GM19043 (cell line): ENCODE measurements at regions not wholly inside any gene's neighbourhood (a gene's known extent, or its start where the extent isn't known, plus 50 kb on each side); places are given as distances from the start of the nearest gene placed in this dataset.
"Not testable (repeated sequence)": the region's sequence is repeated elsewhere in the genome, so short reads cannot be mapped to it uniquely, and the experiment has no call there.

Experiments used
- ATAC-seq: cut with Tn5 transposase; IDR thresholded peaks from one replicate; pipeline ENCODE4 v1.9.1; 2021; ENCODE audit warnings: low read depth; ENCODE audit not compliant: unreplicated experiment

DNA sequence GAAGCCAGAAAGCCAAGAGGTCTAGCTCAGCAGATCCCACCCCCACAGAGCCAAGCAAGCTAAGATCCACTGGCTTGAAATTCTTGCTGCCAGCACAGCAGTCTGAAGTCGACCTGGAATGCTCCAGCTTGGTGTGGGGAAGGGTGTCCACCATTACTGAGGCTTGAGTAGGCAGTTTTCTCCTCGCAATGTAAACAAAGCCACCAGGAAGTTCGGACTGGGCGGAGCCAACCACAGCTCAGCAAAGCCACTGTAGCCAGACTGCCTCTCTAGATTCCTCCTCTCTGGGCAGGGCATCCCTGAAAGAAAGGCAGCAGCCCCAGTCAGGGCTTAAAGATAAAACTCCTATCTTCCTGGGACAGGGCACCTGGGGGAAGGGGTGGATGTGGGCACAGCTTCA, 495.0 kb upstream of the GYPC start:
- not testable (repeated sequence) for ATAC-seq

DNA sequence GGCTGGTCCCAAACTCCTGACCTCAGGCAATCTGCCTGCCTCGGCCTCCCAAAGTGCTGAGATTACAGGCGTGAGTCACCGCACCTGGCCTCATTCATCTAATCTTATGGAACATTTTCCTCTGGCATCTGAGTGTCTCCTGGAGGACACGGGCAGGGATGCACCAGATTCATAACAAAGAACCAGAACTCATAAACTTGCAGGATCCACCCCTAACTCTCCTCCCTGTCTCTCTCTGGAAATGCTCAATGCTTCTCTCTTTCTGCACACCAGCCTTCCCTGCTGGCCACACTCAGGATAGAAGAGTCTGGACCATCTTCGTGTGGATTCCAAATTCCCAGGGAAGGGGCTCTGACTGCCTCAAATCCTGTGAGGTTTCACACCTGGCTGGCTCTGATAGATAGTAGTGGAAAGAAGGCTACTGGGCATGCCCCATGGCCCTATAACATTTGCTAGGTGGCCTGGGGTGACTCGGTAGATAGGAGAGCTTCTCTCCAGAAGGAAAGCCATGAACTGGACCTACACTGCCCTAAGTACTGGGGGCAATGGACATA, 483.2 kb upstream of the GYPC start:
- ATAC-seq: no peak

DNA sequence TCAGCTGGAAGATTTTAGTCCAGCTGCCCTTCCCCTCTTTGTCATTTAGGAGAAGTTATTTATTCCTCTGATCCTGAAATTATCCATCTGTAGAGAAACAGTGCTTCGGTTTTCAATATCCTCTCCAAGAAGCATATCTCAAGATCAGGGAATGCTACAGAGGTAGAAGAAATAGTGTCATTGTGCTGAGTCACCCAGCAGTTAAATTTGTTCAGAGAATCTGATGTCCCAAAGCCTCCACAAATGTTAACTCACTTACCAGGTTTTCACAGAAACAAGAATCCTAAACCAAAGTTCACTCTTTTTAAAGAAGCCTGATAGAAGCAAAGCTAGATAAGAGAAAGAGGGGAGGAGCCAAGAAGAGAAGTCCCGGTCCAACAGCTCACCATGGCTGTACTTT, 480.7 kb upstream of the GYPC start:
- ATAC-seq: no peak

DNA sequence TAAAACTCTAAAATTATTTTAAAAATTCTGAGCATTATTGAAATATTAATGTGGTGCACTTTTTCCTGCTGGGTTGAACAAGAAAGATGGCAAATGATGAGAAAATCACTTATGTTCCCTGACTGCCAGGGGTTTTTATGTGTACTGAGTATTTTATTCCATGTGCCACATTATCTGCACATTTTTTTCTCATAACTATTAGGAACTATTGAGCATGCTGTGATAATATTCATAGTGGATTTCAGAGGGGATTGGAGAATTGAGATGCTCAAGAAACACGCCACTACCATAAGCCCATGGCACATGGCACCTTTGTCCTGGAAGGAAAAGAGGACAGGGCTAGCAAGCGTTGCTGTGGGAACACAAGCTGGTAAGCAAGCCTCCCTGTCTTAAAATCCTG, 478.5 kb upstream of the GYPC start:
- no peak for ATAC-seq

DNA sequence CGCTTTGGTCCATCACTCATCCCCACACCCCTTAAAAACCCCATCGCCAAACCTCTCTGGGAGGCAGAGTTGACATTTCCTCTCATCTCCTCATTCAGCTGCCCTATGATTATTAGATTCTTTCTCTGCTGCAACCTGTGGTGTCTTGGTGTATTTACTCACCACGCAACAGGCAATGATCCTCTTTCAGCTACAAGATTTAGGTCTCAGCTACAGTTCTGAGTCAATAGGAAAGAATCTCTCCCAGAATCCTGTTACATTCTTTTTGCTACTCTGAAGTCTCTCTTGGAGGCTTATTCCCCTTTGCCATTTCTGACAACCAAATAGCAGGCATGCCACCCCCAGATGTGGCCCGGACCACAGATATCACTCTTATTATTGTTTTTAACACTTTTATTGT, 468.3 kb upstream of the GYPC start:
- ATAC-seq: no peak

DNA sequence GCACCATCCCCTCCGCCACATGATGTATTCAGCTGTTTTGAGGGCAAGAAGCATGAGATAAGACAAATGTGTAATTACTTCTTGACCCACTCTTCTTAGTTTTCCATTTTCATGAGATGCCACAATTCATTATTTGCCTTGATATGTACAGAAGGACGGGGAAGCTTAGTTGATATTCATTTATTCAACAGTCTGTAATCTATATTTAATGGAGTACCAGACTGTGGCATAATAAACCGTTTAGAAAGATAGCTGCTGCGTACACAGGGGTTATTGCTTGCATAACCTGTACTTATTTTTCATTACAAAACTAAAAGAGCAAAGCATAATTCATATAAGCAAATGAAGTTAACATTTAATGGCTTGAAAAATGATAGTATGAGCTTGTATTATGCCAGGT, 466.4 kb upstream of the GYPC start:
- no peak for ATAC-seq

DNA sequence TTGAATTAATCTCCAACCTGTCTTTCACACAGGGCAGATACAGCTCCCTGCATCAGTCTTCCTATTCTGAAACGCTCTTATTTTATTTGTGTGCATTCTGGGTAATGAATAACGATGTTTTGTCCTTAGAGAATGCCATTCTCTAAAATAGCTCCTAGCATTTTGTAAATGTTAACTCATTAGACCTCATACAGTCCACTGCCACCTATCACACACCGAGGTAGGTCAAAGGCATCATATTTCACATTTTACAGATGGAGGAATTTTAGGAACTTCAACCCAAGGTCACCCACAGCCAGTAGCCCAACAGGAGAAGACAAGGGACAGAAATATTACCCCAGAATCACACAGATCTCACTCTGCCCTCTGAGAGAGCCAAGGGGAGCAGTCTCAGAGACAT, 455.4 kb upstream of the GYPC start:
- no peak for ATAC-seq

DNA sequence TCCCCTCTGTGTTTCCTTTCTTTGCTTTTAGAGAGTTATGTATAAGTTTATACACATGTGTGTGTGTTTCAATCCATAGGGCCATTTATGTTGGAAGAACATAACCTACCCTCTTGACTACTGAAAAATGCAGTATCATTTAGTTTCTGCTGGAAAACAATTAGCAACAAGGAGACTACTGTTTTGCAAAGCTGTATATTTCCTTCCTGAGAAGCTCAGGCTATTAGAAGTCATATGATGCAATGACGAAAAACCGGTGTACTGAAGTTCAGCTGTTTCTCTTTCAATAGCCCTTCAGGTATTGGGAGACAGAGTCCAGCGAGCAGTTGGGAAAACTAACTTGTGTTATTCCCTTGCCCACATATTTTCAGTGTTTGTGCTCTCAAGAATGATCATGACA, 447.7 kb upstream of the GYPC start:
- ATAC-seq: no peak

DNA sequence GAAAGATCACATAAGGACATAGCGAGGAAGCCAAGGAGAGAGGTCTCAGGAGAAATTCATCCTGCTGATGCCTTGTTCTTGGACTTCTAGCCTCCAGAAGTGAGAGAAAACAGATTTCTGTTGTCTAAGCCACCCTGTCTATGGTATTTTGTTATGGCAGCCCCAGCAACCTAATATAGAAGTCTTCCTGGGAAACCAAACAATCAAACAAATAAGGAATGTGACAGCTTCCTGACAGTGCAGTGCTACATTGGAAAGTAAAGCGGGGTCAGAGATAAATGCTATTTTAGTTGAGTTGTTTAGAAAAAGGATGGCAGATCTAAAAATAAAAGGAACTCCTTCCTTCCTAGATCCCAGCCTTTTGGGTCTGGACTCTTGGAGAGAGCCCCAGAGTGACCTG, 443.2 kb upstream of the GYPC start:
- no peak for ATAC-seq

DNA sequence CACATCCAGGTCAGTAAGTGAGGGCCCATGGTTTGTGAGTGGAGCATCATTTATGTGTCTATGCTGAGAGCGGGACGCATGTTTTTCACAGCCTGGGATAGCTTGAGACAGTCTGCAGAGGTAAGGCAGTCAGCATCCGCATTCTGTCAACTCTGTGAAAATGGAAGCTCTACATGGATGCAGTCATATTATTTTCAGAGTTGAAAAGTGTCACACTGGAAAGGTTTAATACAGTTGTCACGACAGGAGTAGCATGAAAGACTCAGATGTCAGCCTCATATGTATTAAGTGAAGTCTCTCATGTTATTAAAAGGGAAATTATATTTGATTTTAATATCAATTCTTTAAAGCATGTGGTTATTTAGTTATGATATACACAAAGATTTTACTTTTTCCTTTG, 436.9 kb upstream of the GYPC start:
- no peak for ATAC-seq

DNA sequence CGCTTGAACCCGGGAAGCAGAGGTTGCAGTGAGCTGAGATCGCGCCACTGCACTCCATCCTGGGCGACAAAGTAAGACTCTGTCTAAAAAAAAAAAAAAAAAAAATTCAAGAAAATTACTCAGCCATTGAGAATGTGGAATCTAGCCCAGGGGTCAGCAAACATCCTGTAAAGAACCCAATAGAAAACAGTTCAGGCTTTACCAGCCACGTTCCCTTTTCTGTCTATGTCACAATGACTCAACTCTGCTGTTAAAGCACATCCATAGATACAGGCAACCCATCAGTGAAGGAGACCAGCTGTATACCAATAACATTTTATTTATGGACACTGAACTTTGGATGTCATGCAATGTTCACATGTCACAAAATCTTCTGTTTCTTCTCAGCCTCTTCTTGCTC, 435.6 kb upstream of the GYPC start:
- no peak for ATAC-seq

DNA sequence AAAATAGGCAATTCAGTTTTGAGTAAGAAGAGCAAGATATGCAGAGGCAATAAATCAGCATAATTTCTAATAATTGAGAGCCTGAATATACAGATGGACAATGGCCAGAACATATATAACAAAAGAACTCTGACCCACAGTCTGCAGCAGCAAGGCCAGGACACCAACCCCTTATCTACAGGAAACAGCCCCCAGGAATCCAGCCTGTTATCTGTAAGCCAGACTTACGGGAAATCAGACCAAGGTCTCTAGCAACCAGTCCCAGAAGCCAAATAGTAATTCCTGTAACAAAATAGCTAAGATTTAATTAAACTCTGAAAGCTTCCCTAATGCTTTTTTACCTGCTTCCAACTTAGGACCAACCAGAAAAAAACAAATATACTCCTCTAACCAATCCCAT, 434.5 kb upstream of the GYPC start:
- ATAC-seq: no peak

DNA sequence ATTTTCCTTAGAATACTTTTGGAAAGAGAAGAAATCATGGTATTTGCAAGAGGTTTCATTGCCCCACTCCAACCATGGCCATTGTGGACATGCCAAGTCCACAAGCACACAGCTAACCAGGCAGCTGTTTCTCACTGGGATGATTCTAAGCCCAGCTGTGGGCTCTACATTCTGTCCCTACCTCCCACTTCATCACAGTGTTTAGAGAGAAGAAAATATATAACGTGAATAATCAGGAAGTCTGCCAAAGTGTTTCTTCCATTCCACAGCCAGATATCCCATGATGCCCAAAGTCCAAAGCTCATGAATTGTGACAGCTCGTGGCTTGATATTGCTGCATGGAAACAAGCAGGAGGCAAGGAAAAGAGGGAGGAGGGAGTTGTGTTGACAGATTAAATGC, 433.7 kb upstream of the GYPC start:
- ATAC-seq: no peak

DNA sequence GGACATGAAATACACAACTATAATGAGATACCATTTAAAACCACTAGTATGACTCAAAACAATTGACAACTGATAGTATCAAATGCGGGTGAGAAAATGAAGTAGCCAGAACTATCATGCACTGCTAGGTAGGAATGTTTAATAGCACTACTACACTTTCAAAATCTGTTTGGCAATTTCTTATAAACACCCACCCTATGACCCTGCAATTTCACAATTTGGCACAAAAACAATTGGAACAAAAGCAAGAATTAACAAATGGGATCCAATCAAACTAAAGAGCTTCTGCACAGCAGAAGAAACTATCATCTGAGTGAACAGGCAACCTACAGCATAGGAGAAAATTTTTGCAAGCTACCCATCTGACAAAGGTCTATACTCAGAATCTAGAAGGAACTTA, 431.2 kb upstream of the GYPC start:
- ATAC-seq: no peak

DNA sequence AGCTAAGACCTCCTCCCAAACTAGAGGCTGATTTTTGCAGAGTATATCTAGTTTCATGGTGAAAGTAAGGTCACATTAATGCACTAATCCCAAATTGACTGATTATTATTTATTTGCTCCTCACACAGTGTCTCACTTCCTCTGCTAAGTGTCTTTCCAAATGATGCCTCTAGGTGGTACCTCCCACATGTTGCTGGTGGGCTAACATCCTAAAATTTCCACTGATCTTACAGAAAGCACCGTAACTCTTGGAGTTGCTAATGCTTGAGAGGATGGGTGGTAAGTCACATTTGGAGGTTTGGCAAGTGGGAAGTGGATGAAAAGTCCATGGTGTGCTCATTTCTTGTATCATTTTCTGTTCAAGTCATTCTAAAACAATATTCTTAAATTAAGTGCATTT, 428.7 kb upstream of the GYPC start:
- no peak for ATAC-seq

DNA sequence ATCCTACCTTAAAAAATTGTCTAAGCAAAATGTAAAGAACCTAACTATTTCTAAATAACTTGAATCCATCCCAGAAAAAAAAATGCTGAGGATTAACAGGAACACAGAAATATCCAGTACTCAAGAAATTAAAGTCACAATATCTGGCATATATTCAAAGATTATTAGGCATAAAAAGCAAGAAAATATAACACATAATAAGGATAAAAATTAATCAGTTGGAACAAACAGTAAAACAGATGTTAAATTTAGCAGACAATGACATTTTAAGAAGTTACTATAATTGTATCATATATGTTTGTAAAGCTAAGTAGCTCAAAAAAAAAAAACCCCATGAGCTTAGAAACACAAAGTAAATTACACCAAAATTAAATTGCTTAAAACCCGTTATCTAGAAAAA, 427.4 kb upstream of the GYPC start:
- ATAC-seq: no peak

DNA sequence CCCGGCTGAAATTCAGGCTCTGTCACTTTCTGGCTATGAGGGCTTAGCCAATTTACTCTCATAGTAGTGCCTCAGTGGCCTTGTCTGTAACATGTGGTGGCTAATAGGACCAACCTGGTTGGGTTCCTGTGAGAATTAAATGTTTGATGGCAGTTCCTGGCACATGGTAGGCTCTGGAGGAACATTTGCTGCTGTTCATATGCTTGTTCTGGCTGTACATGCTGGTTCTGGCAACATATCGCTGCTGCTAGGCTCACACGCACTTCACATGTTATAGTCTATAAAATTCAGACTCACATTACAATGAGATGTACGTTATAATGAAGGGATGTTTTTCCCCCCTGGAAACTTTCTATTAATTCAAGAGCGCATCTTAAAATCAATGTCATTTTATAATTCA, 417.7 kb upstream of the GYPC start:
- ATAC-seq: no peak

DNA sequence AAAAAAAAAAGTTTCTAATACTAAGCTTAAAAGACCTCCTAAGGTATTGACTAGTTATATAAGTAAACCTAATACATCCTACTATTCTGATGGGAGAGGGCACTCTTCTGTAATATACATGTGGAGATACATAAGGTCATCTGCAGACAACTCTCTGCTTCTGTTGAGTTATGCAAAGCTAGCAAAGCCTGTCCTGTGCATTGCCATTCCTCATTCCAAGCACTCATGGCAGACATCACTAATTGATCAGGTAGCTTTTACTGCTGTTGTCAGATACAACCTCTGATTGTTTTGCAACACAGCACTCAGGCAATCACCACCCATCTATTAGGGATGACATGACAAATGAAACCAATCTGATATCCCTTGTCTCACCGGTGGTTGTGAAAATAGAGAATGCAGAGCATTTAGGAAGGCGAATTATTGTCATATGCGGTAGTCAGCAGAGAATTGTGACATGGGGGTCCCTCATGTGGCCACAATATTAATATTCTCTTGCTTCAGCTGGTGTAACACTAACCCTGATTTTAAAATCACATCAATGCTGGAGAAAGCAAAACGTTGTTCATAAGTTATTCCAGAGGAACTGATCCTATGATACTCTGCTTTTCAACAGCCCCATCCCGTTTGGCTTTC, 416.5 kb upstream of the GYPC start:
- no peak for ATAC-seq

DNA sequence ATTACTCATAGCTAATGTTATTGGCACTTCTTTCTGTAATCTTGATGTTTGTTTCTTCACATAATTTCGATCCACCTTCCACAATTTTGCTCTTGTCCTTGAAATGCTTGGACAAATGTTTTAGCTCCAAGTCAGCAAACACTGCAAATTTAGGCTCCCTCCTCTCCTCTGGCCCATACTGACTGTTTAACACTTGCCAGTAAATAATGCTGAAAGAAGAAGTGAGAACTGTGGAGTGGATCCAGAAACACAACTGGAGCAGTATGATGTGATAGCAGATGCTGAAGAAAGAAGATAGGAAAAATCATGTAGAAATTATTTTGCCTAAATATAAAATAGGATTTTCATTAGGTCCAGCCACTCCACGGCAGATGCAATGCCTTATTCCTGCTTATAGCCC, 415.0 kb upstream of the GYPC start:
- no peak for ATAC-seq

DNA sequence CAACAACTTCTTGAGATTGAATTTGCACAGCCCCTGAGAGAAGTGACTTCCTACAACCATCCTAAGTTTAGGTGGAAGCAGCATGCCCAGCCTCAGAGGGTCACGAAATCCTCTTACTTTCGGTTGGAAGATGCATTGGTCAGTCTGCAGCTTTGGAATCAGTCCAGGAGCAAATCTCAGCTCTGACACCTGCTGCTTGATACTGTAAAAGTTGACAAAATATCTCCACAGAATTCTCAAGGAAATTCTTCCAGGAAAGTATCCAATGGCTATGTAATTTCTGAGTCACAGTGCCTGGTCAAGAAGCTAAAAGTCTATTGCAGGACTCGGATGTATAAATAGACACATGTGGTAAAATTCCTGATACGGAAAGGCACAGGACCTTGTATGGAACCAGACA, 414.5 kb upstream of the GYPC start:
- no peak for ATAC-seq

DNA sequence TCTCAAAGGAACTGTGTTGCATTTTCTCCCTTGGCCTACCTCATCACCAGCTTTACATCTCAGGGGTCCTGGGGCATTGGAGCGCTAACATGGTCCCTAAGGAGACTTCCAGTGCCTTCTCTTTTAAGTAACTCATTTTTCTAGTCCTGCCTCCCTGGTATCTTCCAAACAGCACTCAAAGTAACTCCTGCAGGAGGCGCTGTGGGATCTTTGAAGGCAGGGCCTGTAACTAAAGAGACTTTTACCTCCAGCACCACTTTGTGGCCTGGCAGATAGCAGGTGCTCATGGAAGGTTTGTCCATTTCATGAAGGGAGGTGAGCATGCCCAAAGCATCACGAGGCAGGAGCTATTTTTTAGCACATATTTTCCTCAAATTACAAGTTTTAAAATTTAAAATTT, 411.0 kb upstream of the GYPC start:
- no peak for ATAC-seq

DNA sequence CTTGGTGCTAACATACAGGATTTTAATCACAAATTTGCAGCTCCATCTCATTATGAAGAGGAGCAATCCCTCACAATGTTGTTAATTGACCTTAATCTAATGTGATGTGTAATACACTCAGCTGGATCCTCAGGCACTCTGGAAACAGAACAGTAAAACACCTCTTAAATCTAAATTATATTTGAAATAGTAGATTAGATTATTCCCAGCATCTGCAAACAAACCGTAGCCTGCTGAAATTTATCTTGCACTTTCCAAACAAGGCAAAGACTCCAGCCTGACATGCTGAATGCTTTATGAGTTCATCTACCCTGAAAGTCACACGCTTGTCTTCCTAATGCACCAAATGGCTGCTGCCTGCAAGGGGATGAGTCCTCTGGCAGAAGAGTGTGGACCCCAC, 402.3 kb upstream of the GYPC start:
- no peak for ATAC-seq

DNA sequence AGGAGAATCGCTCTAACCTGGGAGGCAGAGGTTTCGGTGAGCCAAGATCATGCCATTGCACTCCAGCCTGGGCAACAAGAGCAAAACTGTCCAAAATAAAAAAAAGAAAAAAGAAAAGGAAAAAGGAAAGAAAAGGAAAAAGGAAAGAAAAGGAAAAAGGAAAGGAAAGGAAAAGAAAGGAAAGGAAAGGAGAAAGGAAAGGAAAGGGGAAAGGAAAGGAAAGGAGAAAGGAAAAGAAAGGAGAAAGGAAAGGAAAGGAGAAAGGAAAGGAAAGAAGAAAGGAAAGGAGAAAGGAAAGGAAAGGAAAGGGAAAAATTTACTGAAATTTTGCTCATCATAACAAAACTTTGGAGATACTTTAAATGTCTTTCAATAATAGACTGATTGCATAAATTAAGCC, 391.3 kb upstream of the GYPC start:
- no peak for ATAC-seq
